KBM-7 (cell line): ENCODE measurements at regions not wholly inside any gene's neighbourhood (a gene's known extent, or its start where the extent isn't known, plus 50 kb on each side); places are given as distances from the start of the nearest gene placed in this dataset.

ENCODE experiments used
- DNase-seq: peaks from one replicate; pipeline ENCODE4 v3.0.0-alpha.2; 2015
- in situ Hi-C: fragments of 300-500 bp; cut with MboI; formaldehyde crosslinking; loops from 2 replicates; pipeline ENCODE4 v1.14.3; 2020; ENCODE audit warnings: low sequenced_read_pairs, low pct_unique_long_range_greater_than_20kb, mixed read lengths

GRCh38 chr2:45337481-45337880, 273.6 kb downstream of the SRBD1 start:
- in situ Hi-C loops = no loop called here
- DNase-seq = no peak

DNA sequence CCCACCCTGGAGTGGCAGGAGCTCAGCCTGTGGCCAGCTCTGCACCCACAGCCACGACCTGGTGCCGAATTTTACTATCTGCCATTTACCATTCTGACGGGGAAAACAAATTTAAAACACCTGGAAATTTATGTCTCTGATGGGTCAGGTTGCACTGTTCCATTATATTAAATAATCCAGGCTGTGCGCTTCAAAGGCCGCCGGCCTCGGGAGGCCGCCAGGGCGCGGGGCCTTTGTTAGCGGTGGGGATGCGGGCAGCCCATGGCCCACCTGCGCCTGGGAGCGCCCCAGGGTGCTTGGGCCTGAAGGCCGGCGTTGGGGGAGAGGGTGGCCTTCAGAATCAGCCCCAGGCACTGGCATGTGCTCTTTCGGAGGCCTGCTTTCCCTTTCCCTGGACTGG, 276.9 kb downstream of the SRBD1 start:
- DNase-seq = no peak
- in situ Hi-C loops = no loop called here

DNA sequence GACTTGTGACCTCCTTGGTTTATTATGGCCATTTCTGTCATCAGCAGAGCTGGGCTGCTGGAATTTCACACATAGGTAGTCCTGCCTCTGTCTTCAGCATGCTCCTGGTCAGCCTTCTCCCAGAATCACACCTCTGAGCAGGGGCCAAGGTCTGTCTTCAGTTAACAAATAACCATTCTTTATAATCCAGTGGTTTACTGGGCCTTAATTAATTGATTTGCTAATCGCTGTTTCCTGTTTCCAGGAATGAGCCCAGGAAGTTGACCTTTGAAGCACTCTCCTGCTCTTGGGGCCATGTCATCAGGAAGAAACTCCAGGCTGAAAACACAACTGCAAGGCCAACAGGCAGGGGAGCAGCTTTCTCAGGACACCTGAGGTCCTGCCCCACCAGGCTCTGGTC, 278.5 kb downstream of the SRBD1 start:
- in situ Hi-C loops = no loop called here
- DNase-seq = no peak

- in situ Hi-C loops = no loop called here
- DNase-seq = peak; percentile 24
Measured at GRCh38 chr2:45332094-45332493, 279.0 kb downstream of the SRBD1 start.

- in situ Hi-C loops = no loop called here
- no peak for DNase-seq
Measured at GRCh38 chr2:45331410-45331786, 279.7 kb downstream of the SRBD1 start.

DNA sequence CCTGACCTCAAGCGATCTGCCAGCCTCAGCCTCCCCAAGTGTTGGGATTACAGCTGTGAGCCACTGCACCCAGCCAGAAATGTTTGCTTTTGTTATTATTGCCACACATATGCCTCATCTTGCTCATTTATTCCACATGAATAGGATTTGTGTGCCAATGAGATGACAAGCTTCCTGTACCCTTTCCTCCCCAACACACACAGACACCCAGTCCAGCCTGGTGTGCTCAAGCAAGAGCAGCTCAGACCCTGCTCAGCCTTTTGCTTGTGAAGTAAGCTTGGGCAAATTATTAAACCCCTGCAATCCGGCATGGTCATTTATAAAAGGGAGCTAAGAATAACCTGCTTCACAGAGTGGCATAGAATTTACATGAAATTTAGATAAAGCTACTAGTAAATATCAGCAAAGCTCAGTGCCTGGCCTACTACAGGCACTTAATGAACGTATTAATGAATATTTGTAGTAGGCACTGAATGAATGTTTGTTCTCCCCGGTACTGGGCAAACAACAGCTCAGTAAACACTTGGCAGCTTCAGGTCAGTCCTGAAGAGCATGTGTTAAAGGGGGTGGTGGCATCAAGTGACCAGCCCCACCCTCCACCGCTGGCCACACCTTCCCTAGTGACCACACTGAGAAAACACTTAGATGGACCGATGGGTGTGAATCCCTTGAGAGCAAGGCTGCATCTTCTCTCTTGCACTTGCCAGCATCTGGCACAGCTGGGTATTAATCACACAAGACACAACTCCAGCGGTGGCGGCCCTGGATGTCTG, 280.2 kb downstream of the SRBD1 start:
- in situ Hi-C loops = no loop called here
- DNase-seq = no peak

GRCh38 chr2:45330108-45330507, 281.0 kb downstream of the SRBD1 start:
- in situ Hi-C loops = no loop called here

GRCh38 chr2:45329045-45329677, 281.9 kb downstream of the SRBD1 start:
- in situ Hi-C loops = no loop called here
- DNase-seq = no peak

More at GRCh38 chr2:45330108-45330507, 281.0 kb downstream of the SRBD1 start:
- no peak for DNase-seq

- DNase-seq = no peak
- in situ Hi-C loops = no loop called here
Measured at GRCh38 chr2:45328264-45328870, 282.7 kb downstream of the SRBD1 start.

GRCh38 chr2:45323344-45323743, 287.7 kb downstream of the SRBD1 start:
- in situ Hi-C loops = no loop called here
- no peak for DNase-seq

GRCh38 chr2:45320956-45321355, 290.1 kb downstream of the SRBD1 start:
- DNase-seq = no peak
- in situ Hi-C loops = no loop called here

DNA sequence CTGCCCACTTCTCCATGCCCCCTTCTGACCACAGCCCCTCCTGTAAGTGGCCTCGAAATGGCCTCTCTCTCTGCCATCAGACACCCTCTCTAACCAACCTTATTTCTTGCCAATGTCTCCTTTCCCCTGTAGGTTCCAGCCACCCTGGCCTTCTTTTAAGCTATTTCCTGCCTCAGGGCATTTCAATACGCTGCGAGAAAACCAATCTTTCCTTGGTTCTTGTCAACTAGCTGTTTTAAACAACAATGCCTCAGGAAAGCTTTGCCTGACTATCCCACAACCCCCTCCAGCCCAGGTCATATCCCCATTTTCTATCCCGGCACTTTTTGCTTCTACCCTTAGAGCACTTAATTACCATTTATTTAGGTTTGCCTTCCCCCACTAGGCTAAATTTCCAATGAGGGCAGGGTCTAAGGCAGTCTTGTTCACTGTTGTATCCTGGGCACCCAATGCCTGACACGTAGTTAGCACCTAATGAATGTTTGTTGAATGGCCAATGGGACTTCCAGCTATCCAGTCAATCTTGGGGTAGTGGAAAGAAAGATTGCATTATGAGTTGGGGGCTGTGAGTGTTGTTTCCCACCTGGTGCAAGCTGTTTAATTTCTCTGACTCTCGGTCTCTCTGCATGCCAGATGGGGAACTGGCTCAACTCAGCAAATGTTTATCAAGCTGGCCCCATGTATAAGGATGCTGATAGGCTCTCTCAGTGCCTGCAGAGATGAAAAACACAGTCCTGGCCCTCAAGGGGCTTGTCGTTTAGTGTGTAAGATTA, 291.2 kb downstream of the SRBD1 start:
- DNase-seq = no peak
- in situ Hi-C loops = no loop called here

GRCh38 chr2:45318686-45319085, 292.4 kb downstream of the SRBD1 start:
- in situ Hi-C loops = no loop called here
- no peak for DNase-seq

GRCh38 chr2:45316576-45317338, 294.3 kb downstream of the SRBD1 start:
- in situ Hi-C loops = no loop called here
- no peak for DNase-seq

DNA sequence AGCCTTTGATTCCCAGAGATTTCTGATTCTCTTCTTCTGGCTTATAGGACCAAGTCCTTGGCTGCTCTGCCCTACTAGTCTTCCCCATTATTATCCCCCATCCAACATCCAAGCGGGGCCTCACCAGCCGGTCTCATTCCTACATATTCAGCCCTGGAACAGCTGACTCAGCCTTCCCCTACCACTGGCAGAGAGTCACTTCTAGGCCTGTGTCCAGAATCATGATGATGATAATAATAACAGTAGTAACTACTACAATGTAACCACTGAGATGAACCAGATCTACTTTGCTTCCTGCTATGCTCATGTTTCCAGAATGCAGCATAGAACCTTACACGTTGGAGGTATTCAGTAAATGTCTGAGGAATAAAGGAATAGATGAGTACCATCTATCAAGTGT, 295.2 kb downstream of the SRBD1 start:
- in situ Hi-C loops = no loop called here
- no peak for DNase-seq

- in situ Hi-C loops = no loop called here
- DNase-seq = no peak
Measured at GRCh38 chr2:45312275-45312674, 298.8 kb downstream of the SRBD1 start.

DNA sequence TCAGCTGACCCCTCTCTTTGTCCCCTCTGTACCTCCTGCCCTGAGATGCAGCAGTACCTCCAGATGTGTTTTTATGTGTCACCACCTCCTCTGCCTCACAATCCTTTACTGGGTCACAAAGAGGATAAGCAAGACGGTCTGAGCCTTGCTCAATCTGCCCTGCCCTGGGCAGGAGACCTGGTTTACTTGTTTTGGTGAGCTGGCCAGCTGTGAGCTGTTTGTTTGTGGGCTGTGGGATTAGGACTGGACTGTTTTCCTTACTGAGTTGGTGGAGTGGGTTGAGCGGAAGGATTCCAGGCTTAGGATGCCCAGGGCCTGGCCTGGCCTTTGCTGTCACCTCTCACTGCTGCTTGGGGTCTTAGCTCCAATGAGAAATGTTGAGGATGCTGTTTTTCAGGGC, 299.5 kb downstream of the SRBD1 start:
- no peak for DNase-seq
- in situ Hi-C loops = no loop called here

DNA sequence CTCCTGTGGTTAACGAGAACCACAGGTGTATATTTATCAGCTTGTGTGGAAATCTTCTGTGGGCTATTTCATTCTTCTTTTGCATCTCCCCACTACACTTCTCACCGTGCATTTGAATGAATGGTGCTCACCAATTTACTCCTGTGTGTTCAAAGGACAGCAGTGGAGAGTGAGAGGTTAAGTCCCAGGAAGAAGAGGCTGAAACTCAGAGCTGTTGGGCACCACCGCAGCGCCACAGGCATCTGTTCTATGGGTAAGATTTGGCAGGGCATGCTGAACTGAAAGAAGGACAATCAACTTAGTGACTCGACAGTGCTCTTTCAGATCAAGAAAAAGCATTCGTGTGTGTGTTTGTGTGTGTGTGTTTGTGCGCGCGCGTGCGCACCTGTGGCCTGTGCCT, 297.9 kb upstream of the SIX2 start:
- DNase-seq = no peak
- in situ Hi-C loops = no loop called here

DNA sequence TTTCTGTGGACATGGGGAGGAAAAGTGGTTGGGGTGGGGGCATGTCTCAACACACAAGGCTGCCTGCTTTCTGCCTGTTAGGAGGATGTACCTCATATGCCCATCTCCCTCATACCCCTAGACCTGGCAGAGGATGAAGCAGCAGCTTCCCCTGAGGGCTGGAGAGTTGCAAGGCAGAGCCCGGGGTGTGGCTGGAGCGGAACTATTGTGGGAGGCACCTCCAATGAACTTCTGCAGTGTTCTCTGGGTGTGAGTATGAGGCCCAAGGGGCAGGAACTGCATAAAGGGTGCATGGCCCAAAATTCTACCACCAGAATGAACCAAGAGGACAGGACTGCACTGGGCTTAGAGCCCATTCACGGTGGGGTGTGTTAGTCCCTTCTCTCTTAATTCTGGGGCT, 296.3 kb upstream of the SIX2 start:
- in situ Hi-C loops = no loop called here
- DNase-seq = no peak
